Endodermal cell (in vitro differentiated cells): ENCODE measurements at regions not wholly inside any gene's neighbourhood (a gene's known extent, or its start where the extent isn't known, plus 50 kb on each side); places are given as distances from the start of the nearest gene placed in this dataset.

ENCODE experiments used
- DNase-seq: peaks from one replicate; pipeline ENCODE4 v3.0.0-alpha.2; 2017
- H3K27ac ChIP-seq: 2 replicates; pipeline ENCODE4 v1.5.1; 2013; ENCODE audit warnings: mild to moderate bottlenecking, low read depth, low read length, moderate library complexity
- H3K27me3 ChIP-seq: 2 replicates; pipeline ENCODE4 v1.6.1; 2013; ENCODE audit warnings: mild to moderate bottlenecking, low read length, moderate library complexity; ENCODE audit not compliant: insufficient read depth, control insufficient read depth, poor library complexity, severe bottlenecking
- H3K36me3 ChIP-seq: 2 replicates; pipeline ENCODE4 v1.7.0; 2013; ENCODE audit warnings: mild to moderate bottlenecking, low read length, moderate library complexity; ENCODE audit not compliant: control insufficient read depth, insufficient read depth
- H3K4me1 ChIP-seq: one replicate; pipeline ENCODE4 v1.7.0; 2013; ENCODE audit warnings: low read length; ENCODE audit not compliant: control insufficient read depth, insufficient read depth
- H3K4me3 ChIP-seq: 2 replicates; pipeline ENCODE4 v1.5.1; 2013; ENCODE audit warnings: mild to moderate bottlenecking, low read length, moderate library complexity
- H3K9ac ChIP-seq: 2 replicates; pipeline ENCODE4 v1.6.1; 2013; ENCODE audit warnings: mild to moderate bottlenecking, low read length, moderate library complexity; ENCODE audit not compliant: poor library complexity, severe bottlenecking; ENCODE audit errors: extremely low read depth
- H3K9me3 ChIP-seq: 2 replicates; pipeline ENCODE4 v1.6.1; 2013; ENCODE audit warnings: mild to moderate bottlenecking, low read length, moderate library complexity; ENCODE audit not compliant: control insufficient read depth
- H3K27ac Mint-ChIP-seq: 2 replicates; pipeline ENCODE4 v1.8.0; 2020; ENCODE audit warnings: mixed read lengths
- H3K27me3 Mint-ChIP-seq: 2 replicates; pipeline ENCODE4 v1.8.0; 2021; ENCODE audit warnings: mild to moderate bottlenecking, mixed read lengths; ENCODE audit not compliant: insufficient read depth
- H3K36me3 Mint-ChIP-seq: 2 replicates; pipeline ENCODE4 v1.8.0; 2020; ENCODE audit warnings: low read depth, mixed read lengths
- H3K4me1 Mint-ChIP-seq: 2 replicates; pipeline ENCODE4 v1.8.0; 2020; ENCODE audit warnings: mixed read lengths
- H3K4me3 Mint-ChIP-seq: 2 replicates; pipeline ENCODE4 v1.8.0; 2020; ENCODE audit warnings: mild to moderate bottlenecking, moderate library complexity, mixed read lengths
- H3K9me3 Mint-ChIP-seq: 2 replicates; pipeline ENCODE4 v1.8.0; 2020; ENCODE audit warnings: mild to moderate bottlenecking, mixed read lengths
- WGBS, 2 experiments: methylation state at CpG; one replicate each; pipeline versions ENCODE4 v1.1.5 to v1.1.7; 2013; ENCODE audit warnings: missing lambda C conversion rate in 2 of 2, mixed read lengths in 1 of 2; ENCODE audit not compliant: insufficient coverage in 1 of 2, insufficient read length in 1 of 2; 5-methylcytosine and 5-hydroxymethylcytosine counted together
- TF ChIP-seq, protein P1 (sequence below): fragments of 200-600 bp; sonication (generic); conservative IDR thresholded peaks from 2 replicates; pipeline ENCODE4 v1.5.0; 2021; ENCODE audit warnings: antibody characterized with exemption, mild to moderate bottlenecking

DNA sequence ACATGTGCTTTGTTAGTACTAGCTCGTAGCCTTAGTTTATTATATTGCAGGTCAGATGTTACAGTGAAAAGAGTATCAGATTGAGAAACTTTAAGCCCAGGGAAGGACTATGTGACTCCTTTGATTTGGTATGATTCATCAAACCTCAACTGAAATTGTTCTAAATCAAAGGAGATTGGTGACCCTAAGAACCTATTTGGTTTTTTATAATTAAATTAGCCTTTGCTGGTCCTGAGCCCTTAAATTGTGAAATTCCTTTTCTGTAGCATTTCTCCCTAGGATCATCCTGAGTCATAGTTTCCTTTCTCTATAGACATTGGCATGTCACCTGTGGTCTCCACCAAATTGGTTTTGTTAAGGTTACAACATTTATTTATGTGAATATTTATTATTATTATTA, 89.7 kb downstream of the POLR1F start:
- H3K36me3 Mint-ChIP-seq: no peaks in the 10 kb centered on the region
- no peaks in the 10 kb centered on the region for H3K4me1 Mint-ChIP-seq
- no peaks in the 10 kb centered on the region for H3K36me3 ChIP-seq
- H3K4me3 ChIP-seq: no peak overlapping the region
- TF ChIP-seq, protein P1, sequence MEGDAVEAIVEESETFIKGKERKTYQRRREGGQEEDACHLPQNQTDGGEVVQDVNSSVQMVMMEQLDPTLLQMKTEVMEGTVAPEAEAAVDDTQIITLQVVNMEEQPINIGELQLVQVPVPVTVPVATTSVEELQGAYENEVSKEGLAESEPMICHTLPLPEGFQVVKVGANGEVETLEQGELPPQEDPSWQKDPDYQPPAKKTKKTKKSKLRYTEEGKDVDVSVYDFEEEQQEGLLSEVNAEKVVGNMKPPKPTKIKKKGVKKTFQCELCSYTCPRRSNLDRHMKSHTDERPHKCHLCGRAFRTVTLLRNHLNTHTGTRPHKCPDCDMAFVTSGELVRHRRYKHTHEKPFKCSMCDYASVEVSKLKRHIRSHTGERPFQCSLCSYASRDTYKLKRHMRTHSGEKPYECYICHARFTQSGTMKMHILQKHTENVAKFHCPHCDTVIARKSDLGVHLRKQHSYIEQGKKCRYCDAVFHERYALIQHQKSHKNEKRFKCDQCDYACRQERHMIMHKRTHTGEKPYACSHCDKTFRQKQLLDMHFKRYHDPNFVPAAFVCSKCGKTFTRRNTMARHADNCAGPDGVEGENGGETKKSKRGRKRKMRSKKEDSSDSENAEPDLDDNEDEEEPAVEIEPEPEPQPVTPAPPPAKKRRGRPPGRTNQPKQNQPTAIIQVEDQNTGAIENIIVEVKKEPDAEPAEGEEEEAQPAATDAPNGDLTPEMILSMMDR: no peak
- no peaks in the 10 kb centered on the region for H3K27me3 ChIP-seq
- no peak for DNase-seq
- no peak overlapping the region for H3K4me3 Mint-ChIP-seq
- H3K27ac Mint-ChIP-seq: no peak overlapping the region
- H3K9ac ChIP-seq: no peak overlapping the region
- H3K27me3 Mint-ChIP-seq: no peaks in the 10 kb centered on the region
- no peaks in the 10 kb centered on the region for H3K9me3 Mint-ChIP-seq
- 87% methylated on average over 1 of the region's 1 CpG; no CpG with 5 or more reads in 1 of the 2 experiments for WGBS, 2 experiments
- no peaks in the 10 kb centered on the region for H3K9me3 ChIP-seq
- H3K27ac ChIP-seq: no peak overlapping the region
- H3K4me1 ChIP-seq: no peaks in the 10 kb centered on the region

DNA sequence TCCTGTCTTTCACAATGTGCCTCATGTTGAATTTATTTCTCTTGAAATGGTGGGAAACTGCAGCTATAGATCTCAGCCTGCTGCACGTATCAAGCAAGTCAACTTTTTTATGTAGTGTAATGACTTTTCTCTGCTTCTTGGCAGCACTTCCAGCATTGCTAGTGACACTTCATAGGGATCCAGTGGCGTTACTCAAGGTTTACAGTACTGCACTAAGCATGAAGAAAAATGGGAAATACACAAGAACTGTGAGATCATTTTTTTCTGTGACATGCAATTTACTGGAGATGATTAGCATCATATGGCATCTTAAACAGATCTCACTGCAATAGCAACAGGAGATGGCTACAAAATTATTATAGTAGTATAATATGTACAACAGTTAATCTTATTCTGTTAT, 90.9 kb downstream of the POLR1F start:
- Mint-ChIP-seq H3K27ac (no peak overlapping the region), H3K9me3 (no peaks in the 10 kb centered on the region), H3K27me3 (peaks cover 4% of the 10 kb centered on the region), H3K36me3 (no peaks in the 10 kb centered on the region), H3K4me1 (no peaks in the 10 kb centered on the region), H3K4me3 (no peak overlapping the region)
- no peaks in the 10 kb centered on the region for H3K27me3 ChIP-seq
- no peak overlapping the region for H3K27ac ChIP-seq
- 82 to 85% methylated on average over 2 of the region's 2 CpGs for WGBS, 2 experiments
- H3K36me3 ChIP-seq: no peaks in the 10 kb centered on the region
- H3K4me1 ChIP-seq: no peaks in the 10 kb centered on the region
- H3K9ac ChIP-seq: no peak overlapping the region
- no peaks in the 10 kb centered on the region for H3K9me3 ChIP-seq
- no peak overlapping the region for H3K4me3 ChIP-seq
- TF ChIP-seq, protein P1: no peak
- no peak for DNase-seq

DNA sequence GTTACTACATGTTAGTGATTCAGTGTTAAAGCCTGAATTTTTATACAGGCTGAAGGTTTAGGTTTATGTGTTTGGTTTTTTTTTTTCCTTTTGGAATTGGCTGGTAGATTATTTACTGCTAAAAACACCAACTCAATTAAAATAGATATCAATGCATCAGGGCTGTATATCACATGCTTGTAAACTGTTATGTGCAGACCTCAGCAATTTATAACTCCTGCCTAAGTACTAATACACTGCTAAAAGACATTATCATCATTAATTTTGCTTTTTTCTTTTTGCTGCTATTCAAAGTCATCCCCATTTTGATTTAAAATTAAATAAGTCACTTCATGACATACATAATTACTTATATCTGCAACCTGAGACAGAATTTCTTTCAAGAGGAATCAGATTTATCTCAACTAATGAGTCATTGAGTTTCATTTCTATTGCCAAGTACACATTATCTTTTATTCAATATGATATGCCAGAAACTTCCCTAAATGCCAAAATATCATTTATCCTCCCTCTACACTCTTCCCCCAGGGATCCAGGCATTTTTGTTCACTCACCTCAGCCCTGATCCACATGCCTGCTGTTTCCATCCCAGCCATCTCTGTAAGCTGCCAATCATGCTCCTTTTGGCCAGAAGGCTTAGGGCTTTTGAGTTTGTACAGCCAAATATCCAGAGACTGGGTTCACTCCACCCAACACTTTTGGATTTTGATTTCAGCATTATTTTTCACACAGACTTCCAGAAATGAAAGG, 98.5 kb downstream of the POLR1F start:
- Histone ChIP-seq H3K27ac (no peak overlapping the region), H3K9me3 (no peaks in the 10 kb centered on the region), H3K9ac (no peak overlapping the region), H3K4me3 (no peak overlapping the region), H3K27me3 (peaks cover 11% of the 10 kb centered on the region), H3K4me1 (no peaks in the 10 kb centered on the region), H3K36me3 (no peaks in the 10 kb centered on the region)
- Mint-ChIP-seq H3K27ac (no peak overlapping the region), H3K9me3 (no peaks in the 10 kb centered on the region), H3K4me1 (no peaks in the 10 kb centered on the region), H3K4me3 (no peak overlapping the region), H3K27me3 (peaks cover 7% of the 10 kb centered on the region), H3K36me3 (no peaks in the 10 kb centered on the region)
- no peak for DNase-seq
- TF ChIP-seq, protein P1: no peak
